A673 (cell line): ENCODE measurements at regions not wholly inside any gene's neighbourhood (a gene's known extent, or its start where the extent isn't known, plus 50 kb on each side); places are given as distances from the start of the nearest gene placed in this dataset.

Experiments used
- CTCF ChIP-seq: fragments of 300-800, 200-600 bp; sonication (generic); conservative IDR thresholded peaks from 2 replicates; pipeline ENCODE4 v1.5.1; 2017; ENCODE audit warnings: low read depth, mild to moderate bottlenecking, antibody characterized with exemption, low read length, moderate library complexity, mixed read lengths
- EZH2 ChIP-seq: fragments of 200-600 bp; sonication (generic); IDR thresholded peaks from 2 replicates; pipeline ENCODE4 v1.6.1; 2017; ENCODE audit warnings: borderline replicate concordance, low read depth, mild to moderate bottlenecking, mixed read lengths, antibody characterized with exemption, low read length; ENCODE audit not compliant: poor library complexity, severe bottlenecking

GRCh38 chrX:40392599-40392998 is 188.2 kb upstream of the ATP6AP2 start:
- no peak for TF ChIP-seq CTCF
- TF ChIP-seq EZH2 = no peak
